DMS114 treated with DMSO at 0.1 percent for 48 hours (cell line): ENCODE measurements at regions not wholly inside any gene's neighbourhood (a gene's known extent, or its start where the extent isn't known, plus 50 kb on each side); places are given as distances from the start of the nearest gene placed in this dataset.

Experiments
- DNase-seq: peaks from one replicate; lab custom pipeline; 2025; ENCODE audit not compliant: unreplicated experiment; lab: John Stamatoyannopoulos, UW

DNA sequence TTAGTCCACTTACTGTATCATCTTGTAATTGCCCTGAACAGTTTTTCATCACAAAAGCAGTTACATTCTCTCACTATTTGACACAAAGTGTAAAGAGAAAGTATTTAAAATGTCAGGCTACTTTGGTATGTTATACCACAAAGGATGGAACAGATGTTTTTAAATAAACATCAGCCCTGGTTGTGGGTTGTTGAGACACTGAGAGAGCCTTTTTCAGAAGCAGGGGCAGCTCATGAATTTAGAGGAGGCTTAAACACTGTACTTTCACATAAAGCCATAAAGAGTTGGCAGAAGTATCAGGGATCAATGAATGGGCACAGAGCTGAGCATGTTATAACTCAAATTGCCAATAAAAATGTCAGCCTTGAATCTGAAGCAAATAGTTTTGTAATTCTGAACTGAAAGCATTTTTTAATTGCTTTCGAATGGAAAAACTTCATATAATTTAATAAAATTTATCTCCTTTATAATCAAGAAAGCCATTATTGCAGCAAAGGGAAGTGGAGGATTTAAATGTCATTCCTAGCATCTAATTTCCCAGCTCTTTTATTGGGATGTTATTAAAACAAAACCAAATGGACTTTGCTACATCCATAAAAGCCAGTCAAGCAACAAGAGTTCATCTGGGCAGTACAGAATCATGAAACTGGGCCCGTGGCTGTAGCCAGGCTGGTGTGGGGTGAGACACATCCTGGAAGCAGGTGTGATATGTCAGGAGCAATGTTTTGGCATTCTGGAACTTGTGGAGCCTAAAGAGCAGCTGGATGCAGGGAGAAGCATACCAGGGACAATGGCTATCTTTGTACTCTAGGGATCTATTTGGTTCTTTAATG is 95.1 kb upstream of the NT5C1B start:
- DNase-seq: no peak

DNA sequence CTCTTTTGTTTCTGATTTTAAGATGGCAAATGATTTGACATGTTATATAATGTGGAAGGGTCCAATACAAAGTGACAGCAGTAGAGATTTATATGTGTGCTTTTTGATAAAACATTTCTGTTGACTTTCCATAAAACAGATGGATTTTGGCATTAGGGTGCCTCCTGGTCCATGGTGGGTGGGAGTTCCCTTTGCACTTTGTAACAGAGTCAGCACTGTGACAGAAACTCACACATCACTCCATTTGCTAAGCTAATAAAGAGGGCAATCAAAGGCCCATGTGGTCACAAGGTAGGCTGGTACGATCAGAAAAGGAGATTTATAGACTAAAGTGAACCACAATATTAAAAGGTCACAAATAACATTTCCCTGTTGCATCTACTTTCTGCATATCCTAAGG is 93.3 kb upstream of the NT5C1B start:
- no peak for DNase-seq

DNA sequence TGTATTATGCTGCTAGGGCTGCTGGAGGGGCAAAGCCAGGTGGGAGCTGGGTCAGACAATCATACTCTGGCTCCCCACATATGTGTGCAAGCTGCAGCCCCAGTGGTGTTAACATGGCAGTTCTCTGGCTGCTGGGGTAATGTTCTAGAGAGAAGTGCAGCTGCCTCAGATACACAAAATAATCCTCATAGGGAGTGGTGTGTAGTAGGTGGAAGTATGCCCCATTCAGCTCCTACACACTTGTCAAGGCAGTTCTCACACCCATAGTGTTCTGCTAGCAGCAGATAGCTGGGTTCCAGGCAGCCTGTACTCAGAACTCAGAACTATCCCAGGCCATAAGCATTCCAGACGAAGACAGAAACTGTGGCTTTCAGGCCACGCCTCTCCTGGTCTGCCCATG is 87.9 kb upstream of the NT5C1B start:
- no peak for DNase-seq

DNA sequence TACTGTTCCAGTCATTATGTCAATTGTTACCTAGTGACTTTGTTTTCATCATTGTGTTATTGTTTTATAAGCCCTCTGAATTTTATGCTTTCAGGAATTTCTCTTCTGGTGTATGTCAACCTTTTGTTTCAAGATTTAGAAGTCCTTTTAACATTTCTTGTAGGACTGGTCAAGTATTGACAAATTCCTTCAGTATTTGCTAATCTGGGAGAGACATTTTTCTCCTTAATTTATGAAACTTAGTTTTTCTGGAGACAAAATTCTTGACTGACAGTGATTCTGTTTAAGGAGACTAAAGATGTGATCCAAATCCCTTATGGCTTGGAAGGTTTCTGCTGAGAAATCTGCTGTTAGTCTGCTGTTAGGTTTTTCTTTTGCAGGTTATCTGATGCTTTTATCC is 84.9 kb upstream of the NT5C1B start:
- DNase-seq: no peak

DNA sequence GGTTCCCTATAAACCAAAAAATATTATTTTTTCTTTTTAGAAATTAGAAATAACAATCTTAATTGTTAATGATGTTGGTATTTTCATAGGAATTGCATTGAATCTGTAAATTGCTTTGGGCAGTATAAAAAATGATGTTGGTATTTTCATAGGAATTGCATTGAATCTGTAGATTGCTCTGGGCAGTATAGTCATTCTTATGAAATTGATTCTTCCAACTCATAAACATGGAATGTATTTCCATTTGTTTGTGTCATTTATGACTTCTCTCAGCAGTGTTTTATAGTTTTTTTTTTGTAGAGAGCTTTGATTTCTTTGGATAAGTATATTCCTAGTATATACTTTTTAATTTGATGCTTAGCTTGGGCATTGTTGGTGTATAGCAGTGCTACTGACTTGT is 82.0 kb upstream of the NT5C1B start:
- no peak for DNase-seq

GRCh38 chr2:18668221-18668620 is 78.9 kb upstream of the NT5C1B start:
- no peak for DNase-seq

- no peak for DNase-seq
These were observed 75.1 kb upstream of the NT5C1B start for GRCh38 chr2:18664421-18664820.

DNA sequence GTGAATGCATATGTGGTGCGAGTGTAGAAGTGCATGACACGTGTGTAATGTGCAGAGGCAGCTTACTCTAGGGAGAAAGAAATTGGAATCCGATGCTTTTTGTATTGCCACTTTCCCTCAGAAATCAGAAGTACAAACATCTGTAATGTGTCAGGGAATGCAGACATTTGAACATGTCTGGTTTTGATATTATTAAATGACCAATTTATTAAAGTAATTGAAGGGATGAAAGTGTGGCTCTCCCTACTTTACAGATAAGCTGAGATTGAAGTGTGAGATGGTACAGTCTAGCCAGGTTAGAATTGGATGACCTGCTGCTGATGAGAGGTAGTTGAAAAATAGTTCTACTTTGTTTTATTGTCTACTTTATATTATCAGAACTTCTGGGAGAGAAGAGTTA is 74.5 kb upstream of the NT5C1B start:
- DNase-seq: no peak

DNA sequence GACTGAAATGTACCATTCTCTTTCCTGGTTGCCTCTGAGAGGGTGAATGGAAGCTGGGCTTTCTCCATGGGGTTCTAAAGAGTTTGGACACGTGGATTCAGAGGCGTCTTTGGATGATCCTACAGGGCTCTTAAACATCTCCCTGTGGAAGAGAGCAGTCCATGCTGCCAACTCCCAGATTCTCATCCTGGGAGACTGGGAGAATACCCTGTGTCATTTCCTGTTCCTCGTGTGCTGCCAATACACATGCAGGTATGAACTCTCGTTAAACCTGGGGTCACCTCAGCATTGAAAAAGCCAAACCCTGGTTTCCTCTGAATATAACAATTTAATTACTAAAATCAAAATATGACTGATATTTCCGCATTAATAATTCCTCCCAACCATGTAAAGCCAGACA is 73.3 kb upstream of the NT5C1B start:
- no peak for DNase-seq

DNA sequence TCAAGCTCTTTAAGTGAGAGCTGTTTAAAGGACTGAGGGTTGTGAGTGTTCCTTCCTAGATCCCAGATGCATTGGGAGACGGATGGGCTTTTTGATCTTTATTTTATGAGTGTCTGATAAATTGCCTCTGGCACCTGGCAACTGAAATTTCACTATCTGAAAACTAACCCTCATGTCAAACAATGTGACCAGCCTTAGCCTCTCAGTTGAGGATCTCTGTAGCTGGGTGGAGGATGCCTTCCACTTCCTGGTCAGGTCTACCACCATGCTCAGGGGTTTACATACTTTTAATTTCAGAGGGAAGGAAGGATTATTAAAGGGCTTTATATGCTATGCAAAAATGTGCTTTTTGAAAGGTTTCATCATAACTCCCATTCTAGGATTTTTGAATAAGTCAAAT is 70.5 kb upstream of the NT5C1B start:
- no peak for DNase-seq

DNA sequence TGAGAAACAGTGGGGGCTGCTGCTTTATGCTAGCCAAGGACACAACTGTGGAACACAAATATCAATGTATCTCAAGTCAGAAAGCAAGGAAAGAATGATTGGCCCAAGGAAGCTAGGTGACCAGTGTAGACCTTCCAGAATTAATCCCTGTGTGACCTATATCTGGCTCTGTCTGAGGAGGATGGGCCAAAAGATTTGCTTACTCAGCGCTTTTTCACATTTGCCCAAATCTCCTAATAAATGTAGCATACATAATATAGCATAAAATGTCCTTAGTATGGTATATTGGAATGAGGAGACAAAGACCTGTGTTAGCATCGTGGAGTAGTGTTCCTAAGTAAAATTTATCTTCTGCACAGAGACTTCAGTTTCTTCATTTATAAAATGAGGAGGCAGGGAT is 66.7 kb upstream of the NT5C1B start:
- DNase-seq: no peak

GRCh38 chr2:18651842-18652774 is 62.7 kb upstream of the NT5C1B start:
- no peak for DNase-seq

DNA sequence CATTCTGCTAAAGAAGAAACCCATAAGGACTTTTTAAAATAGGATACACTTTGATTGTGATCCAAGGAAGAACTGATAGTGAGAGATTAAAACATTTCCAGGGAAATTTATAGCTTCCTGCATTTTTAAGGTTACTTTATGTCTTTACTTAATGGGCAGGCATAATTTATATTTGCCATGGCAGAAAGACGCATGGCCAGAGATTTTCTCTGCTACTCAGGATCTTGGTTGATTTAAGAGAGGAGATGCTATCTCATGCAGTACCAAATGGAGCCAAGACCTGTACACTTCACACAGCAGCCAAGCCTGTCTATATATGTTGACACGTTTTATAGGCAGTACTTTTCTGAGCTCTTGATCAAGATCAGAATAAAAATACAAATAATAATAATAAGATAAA is 60.9 kb upstream of the NT5C1B start:
- no peak for DNase-seq

- no peak for DNase-seq
These were observed 60.2 kb upstream of the NT5C1B start for GRCh38 chr2:18649502-18650135.

- no peak for DNase-seq
These were observed 58.8 kb upstream of the NT5C1B start for GRCh38 chr2:18648161-18648560.

- no peak for DNase-seq
These were observed 58.4 kb upstream of the NT5C1B start for GRCh38 chr2:18647731-18648130.

- no peak for DNase-seq
These were observed 55.9 kb upstream of the NT5C1B start for GRCh38 chr2:18645315-18645714.

DNA sequence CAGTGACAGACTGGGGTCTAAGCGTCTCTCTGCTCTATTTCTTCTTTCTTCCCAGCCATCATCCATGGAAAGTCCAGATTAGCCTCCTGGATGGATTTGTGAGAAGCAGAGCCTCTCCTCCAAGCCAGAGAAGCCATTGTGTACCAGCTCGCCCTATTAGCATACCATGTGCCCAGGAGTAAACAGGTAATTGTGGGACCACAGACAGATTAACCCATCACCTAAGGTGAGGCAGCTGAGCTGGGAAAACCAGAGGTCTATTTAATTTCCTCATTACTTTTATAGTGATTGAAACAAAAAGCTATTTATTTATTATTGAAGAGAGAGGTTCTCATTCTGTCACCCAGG is 54.7 kb upstream of the NT5C1B start:
- DNase-seq: no peak

- no peak for DNase-seq
These were observed 54.2 kb upstream of the NT5C1B start for GRCh38 chr2:18643326-18644114.

DNA sequence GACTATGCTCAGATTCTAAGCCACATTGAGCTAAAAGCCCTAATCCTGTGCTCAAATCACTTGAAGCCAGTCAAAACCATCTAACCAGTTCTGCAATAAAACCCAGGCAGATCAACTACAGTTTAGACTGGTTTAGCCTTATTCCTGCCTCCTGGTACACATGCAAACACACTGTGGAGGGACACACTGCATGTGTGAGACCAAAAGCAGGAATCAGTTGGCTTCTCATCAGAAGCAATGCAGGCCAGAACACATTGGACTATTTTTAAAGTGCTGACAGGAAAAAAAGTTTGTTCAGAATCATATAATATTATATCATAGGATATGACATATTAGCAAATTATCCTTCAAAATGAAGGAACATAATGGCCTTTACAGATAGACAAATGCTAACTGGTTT is 52.5 kb upstream of the NT5C1B start:
- DNase-seq: no peak
